WTC11 (cell line): ENCODE measurements at regions not wholly inside any gene's neighbourhood (a gene's known extent, or its start where the extent isn't known, plus 50 kb on each side); places are given as distances from the start of the nearest gene placed in this dataset.

Experiments used
- IRF1 ChIP-seq: sonication (generic); formaldehyde crosslinking; IDR thresholded peaks from 2 replicates; pipeline ENCODE4 v1.8.0; 2023; ENCODE audit warnings: missing genetic modification reagents
- TEAD4 ChIP-seq: sonication (generic); formaldehyde crosslinking; IDR thresholded peaks from 2 replicates; pipeline ENCODE4 v1.8.0; 2022; ENCODE audit warnings: mild to moderate bottlenecking, missing genetic modification reagents
- TF ChIP-seq, protein P1 (sequence below): fragments of 200-600 bp; IDR thresholded peaks from 2 replicates; pipeline ENCODE4 v1.8.0; 2022; ENCODE audit warnings: antibody characterized with exemption
- TF ChIP-seq, protein P2 (sequence below): sonication (generic); formaldehyde crosslinking; IDR thresholded peaks from 2 replicates; pipeline ENCODE4 v1.8.1; 2023; ENCODE audit warnings: mild to moderate bottlenecking, missing genetic modification reagents
- TF ChIP-seq, protein P3 (sequence below): sonication (generic); formaldehyde crosslinking; IDR thresholded peaks from 2 replicates; pipeline ENCODE4 v1.8.1; 2022; ENCODE audit warnings: low read depth, mild to moderate bottlenecking, moderate library complexity, missing genetic modification reagents, borderline replicate concordance
- TF ChIP-seq, protein P4 (sequence below): sonication (generic); formaldehyde crosslinking; IDR thresholded peaks from 2 replicates; pipeline ENCODE4 v1.8.1; 2022; ENCODE audit warnings: missing genetic modification reagents, borderline replicate concordance

DNA sequence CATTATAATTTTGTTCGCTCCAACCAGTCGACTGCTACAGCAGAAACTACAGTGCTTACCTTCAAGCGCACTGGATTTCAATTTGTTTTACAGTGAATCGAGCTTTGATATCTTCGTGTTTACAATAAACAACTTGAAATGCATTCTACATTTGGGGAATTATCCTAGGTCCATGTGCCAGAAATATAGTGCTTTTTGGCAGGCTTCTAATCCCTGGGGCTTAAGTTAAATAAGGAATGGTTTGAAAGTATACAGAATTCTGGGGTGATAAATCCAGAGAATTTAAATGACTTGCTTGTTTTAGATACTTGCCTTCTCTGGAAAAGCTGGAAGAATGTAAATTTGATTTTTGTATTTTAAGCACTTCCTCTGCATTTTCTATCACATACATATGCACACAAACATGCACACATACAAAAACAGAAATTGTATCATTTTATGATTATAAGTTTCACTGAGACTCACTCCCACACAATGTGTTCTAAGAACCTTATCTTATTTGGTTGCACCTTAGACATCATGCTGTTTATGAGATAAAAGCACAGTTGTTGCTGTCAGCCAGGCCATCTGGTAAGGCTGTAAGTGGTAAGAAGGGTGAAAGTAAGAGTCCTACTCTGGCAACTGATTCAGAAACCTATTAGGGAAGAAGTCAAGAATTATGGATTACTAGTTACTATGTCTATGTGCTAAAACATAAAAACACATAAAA, 347.2 kb upstream of the KCND2 start:
- TF ChIP-seq, protein P1, sequence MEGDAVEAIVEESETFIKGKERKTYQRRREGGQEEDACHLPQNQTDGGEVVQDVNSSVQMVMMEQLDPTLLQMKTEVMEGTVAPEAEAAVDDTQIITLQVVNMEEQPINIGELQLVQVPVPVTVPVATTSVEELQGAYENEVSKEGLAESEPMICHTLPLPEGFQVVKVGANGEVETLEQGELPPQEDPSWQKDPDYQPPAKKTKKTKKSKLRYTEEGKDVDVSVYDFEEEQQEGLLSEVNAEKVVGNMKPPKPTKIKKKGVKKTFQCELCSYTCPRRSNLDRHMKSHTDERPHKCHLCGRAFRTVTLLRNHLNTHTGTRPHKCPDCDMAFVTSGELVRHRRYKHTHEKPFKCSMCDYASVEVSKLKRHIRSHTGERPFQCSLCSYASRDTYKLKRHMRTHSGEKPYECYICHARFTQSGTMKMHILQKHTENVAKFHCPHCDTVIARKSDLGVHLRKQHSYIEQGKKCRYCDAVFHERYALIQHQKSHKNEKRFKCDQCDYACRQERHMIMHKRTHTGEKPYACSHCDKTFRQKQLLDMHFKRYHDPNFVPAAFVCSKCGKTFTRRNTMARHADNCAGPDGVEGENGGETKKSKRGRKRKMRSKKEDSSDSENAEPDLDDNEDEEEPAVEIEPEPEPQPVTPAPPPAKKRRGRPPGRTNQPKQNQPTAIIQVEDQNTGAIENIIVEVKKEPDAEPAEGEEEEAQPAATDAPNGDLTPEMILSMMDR: no peak
- TF ChIP-seq, protein P2, sequence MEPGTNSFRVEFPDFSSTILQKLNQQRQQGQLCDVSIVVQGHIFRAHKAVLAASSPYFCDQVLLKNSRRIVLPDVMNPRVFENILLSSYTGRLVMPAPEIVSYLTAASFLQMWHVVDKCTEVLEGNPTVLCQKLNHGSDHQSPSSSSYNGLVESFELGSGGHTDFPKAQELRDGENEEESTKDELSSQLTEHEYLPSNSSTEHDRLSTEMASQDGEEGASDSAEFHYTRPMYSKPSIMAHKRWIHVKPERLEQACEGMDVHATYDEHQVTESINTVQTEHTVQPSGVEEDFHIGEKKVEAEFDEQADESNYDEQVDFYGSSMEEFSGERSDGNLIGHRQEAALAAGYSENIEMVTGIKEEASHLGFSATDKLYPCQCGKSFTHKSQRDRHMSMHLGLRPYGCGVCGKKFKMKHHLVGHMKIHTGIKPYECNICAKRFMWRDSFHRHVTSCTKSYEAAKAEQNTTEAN (CRISPR knock-in tag): no peak
- TF ChIP-seq, protein P3, sequence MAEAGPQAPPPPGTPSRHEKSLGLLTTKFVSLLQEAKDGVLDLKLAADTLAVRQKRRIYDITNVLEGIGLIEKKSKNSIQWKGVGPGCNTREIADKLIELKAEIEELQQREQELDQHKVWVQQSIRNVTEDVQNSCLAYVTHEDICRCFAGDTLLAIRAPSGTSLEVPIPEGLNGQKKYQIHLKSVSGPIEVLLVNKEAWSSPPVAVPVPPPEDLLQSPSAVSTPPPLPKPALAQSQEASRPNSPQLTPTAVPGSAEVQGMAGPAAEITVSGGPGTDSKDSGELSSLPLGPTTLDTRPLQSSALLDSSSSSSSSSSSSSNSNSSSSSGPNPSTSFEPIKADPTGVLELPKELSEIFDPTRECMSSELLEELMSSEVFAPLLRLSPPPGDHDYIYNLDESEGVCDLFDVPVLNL: no peak
- TF ChIP-seq TEAD4 (CRISPR knock-in tag) (no peak), IRF1 (CRISPR knock-in tag) (no peak)
- TF ChIP-seq, protein P4, sequence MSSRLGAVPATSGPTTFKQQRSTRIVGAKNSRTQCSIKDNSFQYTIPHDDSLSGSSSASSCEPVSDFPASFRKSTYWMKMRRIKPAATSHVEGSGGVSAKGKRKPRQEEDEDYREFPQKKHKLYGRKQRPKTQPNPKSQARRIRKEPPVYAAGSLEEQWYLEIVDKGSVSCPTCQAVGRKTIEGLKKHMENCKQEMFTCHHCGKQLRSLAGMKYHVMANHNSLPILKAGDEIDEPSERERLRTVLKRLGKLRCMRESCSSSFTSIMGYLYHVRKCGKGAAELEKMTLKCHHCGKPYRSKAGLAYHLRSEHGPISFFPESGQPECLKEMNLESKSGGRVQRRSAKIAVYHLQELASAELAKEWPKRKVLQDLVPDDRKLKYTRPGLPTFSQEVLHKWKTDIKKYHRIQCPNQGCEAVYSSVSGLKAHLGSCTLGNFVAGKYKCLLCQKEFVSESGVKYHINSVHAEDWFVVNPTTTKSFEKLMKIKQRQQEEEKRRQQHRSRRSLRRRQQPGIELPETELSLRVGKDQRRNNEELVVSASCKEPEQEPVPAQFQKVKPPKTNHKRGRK (CRISPR knock-in tag): no peak
